ENCODE measurements at regions not wholly inside any gene's neighbourhood (a gene's known extent, or its start where the extent isn't known, plus 50 kb on each side); places are given as distances from the start of the nearest gene placed in this dataset.

- Histone ChIP-seq H3K4me1 (peaks cover 16% of the 10 kb centered on the region; the same call in 1 of the 2 replicates), H3K4me3 (ENCODE audit: low read depth, low read length) (no peak overlapping the region), H3K27me3 (replicated peaks; ENCODE audit: control insufficient read depth, insufficient read depth, low read length) (no peaks in the 10 kb centered on the region), H3K9me3 (0 out of 2 replicates have a peak, but pooled peaks cover 3% of the 10 kb centered on the region), H3K36me3 (ENCODE audit: control insufficient read depth, insufficient read depth, low read length) (no peaks in the 10 kb centered on the region)
- H3K4me3 Mint-ChIP-seq (ENCODE audit: unreplicated experiment), result no peak overlapping the region
- no peak overlapping the region for H3K27ac Mint-ChIP-seq (ENCODE audit: unreplicated experiment)
- H3K4me1 Mint-ChIP-seq (ENCODE audit: low read depth, unreplicated experiment), result peaks cover 17% of the 10 kb centered on the region
- no peak for DNase-seq
- intact Hi-C loops (cut with micrococcal nuclease; ENCODE audit: unreplicated experiment), result no loop called here
- BruUV-seq (replicated peaks), result no TSS peak
- ChIA-PET CTCF (no interaction called here), POLR2A (no interaction called here)
- no peaks in the 10 kb centered on the region for H3K9me3 Mint-ChIP-seq (ENCODE audit: unreplicated experiment)
- H3K36me3 Mint-ChIP-seq (ENCODE audit: insufficient read depth, unreplicated experiment), result no peaks in the 10 kb centered on the region
- TF ChIP-seq CTCF (IDR thresholded peaks at IDR 0.05; ENCODE audit: insufficient read depth in 1 of 2, low read depth in 1 of 2, low read length in 1 of 2, severe bottlenecking in 1 of 2, unreplicated experiment in 1 of 2), result no peak
- no peaks in the 10 kb centered on the region for H3K27me3 Mint-ChIP-seq (ENCODE audit: insufficient read depth, unreplicated experiment)
Observed at GRCh38 chr5:60505373-60506171, 194.4 kb downstream of the DEPDC1B start.

- no TSS peak for BruUV-seq (replicated peaks)
- no peak overlapping the region for H3K4me3 Mint-ChIP-seq (ENCODE audit: unreplicated experiment)
Observed at GRCh38 chr5:60504342-60504741, 195.6 kb downstream of the DEPDC1B start.

GRCh38 chr5:60503771-60504170, 196.2 kb downstream of the DEPDC1B start:
- Mint-ChIP-seq H3K36me3 (ENCODE audit: insufficient read depth, unreplicated experiment) (no peaks in the 10 kb centered on the region), H3K4me3 (ENCODE audit: unreplicated experiment) (no peak overlapping the region), H3K4me1 (ENCODE audit: low read depth, unreplicated experiment) (peaks cover 17% of the 10 kb centered on the region), H3K27ac (ENCODE audit: unreplicated experiment) (no peak overlapping the region), H3K27me3 (ENCODE audit: insufficient read depth, unreplicated experiment) (no peaks in the 10 kb centered on the region), H3K9me3 (ENCODE audit: unreplicated experiment) (no peaks in the 10 kb centered on the region)
- BruUV-seq (replicated peaks), result no TSS peak
- H3K36me3 ChIP-seq (ENCODE audit: control insufficient read depth, insufficient read depth, low read length), result no peaks in the 10 kb centered on the region
- no peak overlapping the region for H3K4me3 ChIP-seq (ENCODE audit: low read depth, low read length)
- peaks cover 16% of the 10 kb centered on the region; the same call in 1 of the 2 replicates for H3K4me1 ChIP-seq
- POLR2A ChIA-PET, result no interaction called here
- CTCF ChIA-PET, result no interaction called here
- no peaks in the 10 kb centered on the region for H3K27me3 ChIP-seq (replicated peaks; ENCODE audit: control insufficient read depth, insufficient read depth, low read length)
- no peak for DNase-seq
- intact Hi-C loops (cut with micrococcal nuclease; ENCODE audit: unreplicated experiment), result no loop called here
- no peak for TF ChIP-seq CTCF (IDR thresholded peaks at IDR 0.05; ENCODE audit: insufficient read depth in 1 of 2, low read depth in 1 of 2, low read length in 1 of 2, severe bottlenecking in 1 of 2, unreplicated experiment in 1 of 2)
- 0 out of 2 replicates have a peak, but pooled peaks cover 3% of the 10 kb centered on the region for H3K9me3 ChIP-seq

More at GRCh38 chr5:60504342-60504741, 195.6 kb downstream of the DEPDC1B start:
- Histone ChIP-seq H3K4me3 (ENCODE audit: low read depth, low read length) (no peak overlapping the region), H3K27me3 (replicated peaks; ENCODE audit: control insufficient read depth, insufficient read depth, low read length) (no peaks in the 10 kb centered on the region), H3K36me3 (ENCODE audit: control insufficient read depth, insufficient read depth, low read length) (no peaks in the 10 kb centered on the region), H3K9me3 (0 out of 2 replicates have a peak, but pooled peaks cover 3% of the 10 kb centered on the region), H3K4me1 (peaks cover 16% of the 10 kb centered on the region; the same call in 1 of the 2 replicates)
- POLR2A ChIA-PET, result no interaction called here
- H3K36me3 Mint-ChIP-seq (ENCODE audit: insufficient read depth, unreplicated experiment), result no peaks in the 10 kb centered on the region
- CTCF ChIA-PET, result no interaction called here
- TF ChIP-seq CTCF (IDR thresholded peaks at IDR 0.05; ENCODE audit: insufficient read depth in 1 of 2, low read depth in 1 of 2, low read length in 1 of 2, severe bottlenecking in 1 of 2, unreplicated experiment in 1 of 2), result no peak
- DNase-seq, result no peak
- H3K4me1 Mint-ChIP-seq (ENCODE audit: low read depth, unreplicated experiment), result peaks cover 17% of the 10 kb centered on the region
- H3K27me3 Mint-ChIP-seq (ENCODE audit: insufficient read depth, unreplicated experiment), result no peaks in the 10 kb centered on the region
- H3K9me3 Mint-ChIP-seq (ENCODE audit: unreplicated experiment), result no peaks in the 10 kb centered on the region
- H3K27ac Mint-ChIP-seq (ENCODE audit: unreplicated experiment), result no peak overlapping the region
- intact Hi-C loops (cut with micrococcal nuclease; ENCODE audit: unreplicated experiment), result no loop called here
